ENCODE measurements at regions not wholly inside any gene's neighbourhood (a gene's known extent, or its start where the extent isn't known, plus 50 kb on each side); places are given as distances from the start of the nearest gene placed in this dataset.

- no peak for TF ChIP-seq TCF12 (IDR thresholded peaks at IDR 0.05; ENCODE audit: low read depth)
- TF ChIP-seq CREB1 (IDR thresholded peaks at IDR 0.05; ENCODE audit: low read depth): no peak
- TF ChIP-seq YY1 (IDR thresholded peaks at IDR 0.05; ENCODE audit: low read depth): no peak
- no peak for TF ChIP-seq TEAD4 (IDR thresholded peaks at IDR 0.05)
- no peak for TF ChIP-seq USF1 (IDR thresholded peaks at IDR 0.05)
- TF ChIP-seq RAD21 (IDR thresholded peaks at IDR 0.05; ENCODE audit: low read depth): no peak
- no peak for TF ChIP-seq MAX (IDR thresholded peaks at IDR 0.05)
- TF ChIP-seq EP300 (IDR thresholded peaks at IDR 0.05; ENCODE audit: borderline replicate concordance): no peak
- TF ChIP-seq NFIC (IDR thresholded peaks at IDR 0.05): no peak
- TF ChIP-seq ZBTB7A (IDR thresholded peaks at IDR 0.05; ENCODE audit: low read depth): no peak
- no peak for TF ChIP-seq TAF1 (IDR thresholded peaks at IDR 0.05; ENCODE audit: low read depth)
- TF ChIP-seq REST (IDR thresholded peaks at IDR 0.05; ENCODE audit: low read depth): no peak
- TF ChIP-seq FOXM1 (IDR thresholded peaks at IDR 0.05; ENCODE audit: borderline replicate concordance, low read depth): no peak
- TF ChIP-seq CEBPB (IDR thresholded peaks at IDR 0.05): no peak
- no peak for TF ChIP-seq EGR1 (IDR thresholded peaks at IDR 0.05)
These were observed 259.6 kb upstream of the ALG10B start for GRCh38 chr12:38056701-38057689.

GRCh38 chr12:38099686-38100085 lies 216.9 kb upstream of the ALG10B start:
- TF ChIP-seq FOXM1 (IDR thresholded peaks at IDR 0.05; ENCODE audit: borderline replicate concordance, low read depth): no peak
- no peak for TF ChIP-seq USF1 (IDR thresholded peaks at IDR 0.05)
- no peak for TF ChIP-seq TCF12 (IDR thresholded peaks at IDR 0.05; ENCODE audit: low read depth)
- no peak for TF ChIP-seq TEAD4 (IDR thresholded peaks at IDR 0.05)
- no peak for TF ChIP-seq EGR1 (IDR thresholded peaks at IDR 0.05)
- TF ChIP-seq RAD21 (IDR thresholded peaks at IDR 0.05; ENCODE audit: low read depth): no peak
- no peak for TF ChIP-seq NFIC (IDR thresholded peaks at IDR 0.05)
- TF ChIP-seq EP300 (IDR thresholded peaks at IDR 0.05; ENCODE audit: borderline replicate concordance): no peak
- no peak for TF ChIP-seq CEBPB (IDR thresholded peaks at IDR 0.05)
- TF ChIP-seq ZBTB7A (IDR thresholded peaks at IDR 0.05; ENCODE audit: low read depth): no peak
- TF ChIP-seq YY1 (IDR thresholded peaks at IDR 0.05; ENCODE audit: low read depth): no peak
- no peak for TF ChIP-seq TAF1 (IDR thresholded peaks at IDR 0.05; ENCODE audit: low read depth)
- no peak for TF ChIP-seq CREB1 (IDR thresholded peaks at IDR 0.05; ENCODE audit: low read depth)
- no peak for TF ChIP-seq MAX (IDR thresholded peaks at IDR 0.05)
- no peak for TF ChIP-seq REST (IDR thresholded peaks at IDR 0.05; ENCODE audit: low read depth)

GRCh38 chr12:38101753-38102152 lies 214.8 kb upstream of the ALG10B start:
- TF ChIP-seq EGR1 (IDR thresholded peaks at IDR 0.05) (no peak), TCF12 (IDR thresholded peaks at IDR 0.05; ENCODE audit: low read depth) (no peak), USF1 (IDR thresholded peaks at IDR 0.05) (no peak), CREB1 (IDR thresholded peaks at IDR 0.05; ENCODE audit: low read depth) (no peak), ZBTB7A (IDR thresholded peaks at IDR 0.05; ENCODE audit: low read depth) (no peak), TAF1 (IDR thresholded peaks at IDR 0.05; ENCODE audit: low read depth) (no peak), NFIC (IDR thresholded peaks at IDR 0.05) (no peak), RAD21 (IDR thresholded peaks at IDR 0.05; ENCODE audit: low read depth) (no peak), YY1 (IDR thresholded peaks at IDR 0.05; ENCODE audit: low read depth) (no peak), CEBPB (IDR thresholded peaks at IDR 0.05) (no peak), REST (IDR thresholded peaks at IDR 0.05; ENCODE audit: low read depth) (no peak), TEAD4 (IDR thresholded peaks at IDR 0.05) (no peak)

Measured in Ishikawa (cell line).